GM12892 (cell line): ENCODE measurements at regions not wholly inside any gene's neighbourhood (a gene's known extent, or its start where the extent isn't known, plus 50 kb on each side); places are given as distances from the start of the nearest gene placed in this dataset.

ENCODE experiments used
- POLR2A ChIP-seq: IDR thresholded peaks from 2 replicates; pipeline ENCODE4 v1.6.1; 2011; ENCODE audit warnings: low read depth, low read length, control low read depth
- TAF1 ChIP-seq: IDR thresholded peaks from 2 replicates; pipeline ENCODE4 v1.6.1; 2011; ENCODE audit warnings: low read depth, mild to moderate bottlenecking, control low read depth, low read length, borderline replicate concordance

DNA sequence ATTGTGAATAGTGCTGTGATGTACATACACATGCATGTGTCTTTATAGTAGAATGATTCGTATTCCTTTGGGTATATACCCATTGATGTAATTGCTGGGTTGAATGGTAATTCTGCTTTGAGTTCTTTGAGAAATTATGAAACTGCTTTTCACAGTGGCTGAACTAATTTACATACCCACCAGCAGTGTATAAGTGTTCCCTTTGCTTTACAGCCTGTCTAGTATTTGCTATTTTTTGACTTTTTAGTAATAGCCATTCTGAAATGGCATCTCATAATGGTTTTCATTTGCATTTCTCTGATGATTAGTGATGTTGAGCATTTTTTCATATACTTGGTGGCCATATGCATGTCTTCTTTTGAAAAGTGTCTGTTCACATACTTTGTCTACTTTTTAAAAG, 54.5 kb upstream of the FAM78B start:
- TF ChIP-seq TAF1 = no peak
- no peak for TF ChIP-seq POLR2A
